ENCODE measurements at regions not wholly inside any gene's neighbourhood (a gene's known extent, or its start where the extent isn't known, plus 50 kb on each side); places are given as distances from the start of the nearest gene placed in this dataset.

GRCh38 chr5:20213803-20214202 lies 225.8 kb upstream of the CDH18 start:
- H3K27me3 ChIP-seq (ENCODE audit: insufficient read depth, low read depth): no peaks in the 10 kb centered on the region
- no peak for DNase-seq
- POLR2A ChIA-PET (ENCODE audit: unreplicated experiment): no interaction called here
- H3K4me1 ChIP-seq (replicated peaks; ENCODE audit: insufficient read depth): no peaks in the 10 kb centered on the region
- H3K4me2 ChIP-seq: no peak overlapping the region
- no peaks in the 10 kb centered on the region for H4K20me1 ChIP-seq (ENCODE audit: insufficient read depth)
- no peak overlapping the region for H3K4me3 ChIP-seq
- H3K9me2 ChIP-seq (ENCODE audit: insufficient read depth): no peaks in the 10 kb centered on the region
- H3K27ac ChIP-seq: no peak overlapping the region
- intact Hi-C loops (cut with micrococcal nuclease; ENCODE audit: unreplicated experiment): no loop called here
- no peaks in the 10 kb centered on the region for H3K79me2 ChIP-seq (ENCODE audit: low read depth)
- CTCF ChIA-PET: no interaction called here
- no peaks in the 10 kb centered on the region for H3K36me3 ChIP-seq (ENCODE audit: low read depth)
- no peaks in the 10 kb centered on the region for H3F3A ChIP-seq (ENCODE audit: insufficient read depth, low read depth)
- H3K9me3 ChIP-seq (ENCODE audit: insufficient read depth, low read depth): no peaks in the 10 kb centered on the region; the same call in 1 of the 2 replicates
- BruUV-seq (replicated peaks): no TSS peak
- TF ChIP-seq, protein P1, sequence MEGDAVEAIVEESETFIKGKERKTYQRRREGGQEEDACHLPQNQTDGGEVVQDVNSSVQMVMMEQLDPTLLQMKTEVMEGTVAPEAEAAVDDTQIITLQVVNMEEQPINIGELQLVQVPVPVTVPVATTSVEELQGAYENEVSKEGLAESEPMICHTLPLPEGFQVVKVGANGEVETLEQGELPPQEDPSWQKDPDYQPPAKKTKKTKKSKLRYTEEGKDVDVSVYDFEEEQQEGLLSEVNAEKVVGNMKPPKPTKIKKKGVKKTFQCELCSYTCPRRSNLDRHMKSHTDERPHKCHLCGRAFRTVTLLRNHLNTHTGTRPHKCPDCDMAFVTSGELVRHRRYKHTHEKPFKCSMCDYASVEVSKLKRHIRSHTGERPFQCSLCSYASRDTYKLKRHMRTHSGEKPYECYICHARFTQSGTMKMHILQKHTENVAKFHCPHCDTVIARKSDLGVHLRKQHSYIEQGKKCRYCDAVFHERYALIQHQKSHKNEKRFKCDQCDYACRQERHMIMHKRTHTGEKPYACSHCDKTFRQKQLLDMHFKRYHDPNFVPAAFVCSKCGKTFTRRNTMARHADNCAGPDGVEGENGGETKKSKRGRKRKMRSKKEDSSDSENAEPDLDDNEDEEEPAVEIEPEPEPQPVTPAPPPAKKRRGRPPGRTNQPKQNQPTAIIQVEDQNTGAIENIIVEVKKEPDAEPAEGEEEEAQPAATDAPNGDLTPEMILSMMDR (conservative IDR thresholded peaks at IDR 0.05): no peak
- TF ChIP-seq EZH2 (IDR thresholded peaks at IDR 0.05; ENCODE audit: low read depth): no peak
- H2AFZ ChIP-seq: no peak overlapping the region

- Histone ChIP-seq H3K4me1 (replicated peaks; ENCODE audit: insufficient read depth) (no peaks in the 10 kb centered on the region), H2AFZ (no peak overlapping the region), H3F3A (ENCODE audit: insufficient read depth, low read depth) (no peaks in the 10 kb centered on the region), H3K9me2 (ENCODE audit: insufficient read depth) (no peaks in the 10 kb centered on the region), H3K36me3 (ENCODE audit: low read depth) (no peaks in the 10 kb centered on the region), H4K20me1 (ENCODE audit: insufficient read depth) (no peaks in the 10 kb centered on the region), H3K4me3 (no peak overlapping the region), H3K27ac (no peak overlapping the region), H3K79me2 (ENCODE audit: low read depth) (no peaks in the 10 kb centered on the region), H3K4me2 (no peak overlapping the region), H3K27me3 (ENCODE audit: insufficient read depth, low read depth) (no peaks in the 10 kb centered on the region), H3K9me3 (ENCODE audit: insufficient read depth, low read depth) (no peaks in the 10 kb centered on the region; the same call in 1 of the 2 replicates)
- ChIA-PET POLR2A (ENCODE audit: unreplicated experiment) (no interaction called here), CTCF (no interaction called here)
- TF ChIP-seq EZH2 (IDR thresholded peaks at IDR 0.05; ENCODE audit: low read depth): no peak
- TF ChIP-seq, protein P1 (conservative IDR thresholded peaks at IDR 0.05): no peak
- DNase-seq: no peak
- BruUV-seq (replicated peaks): no TSS peak
- intact Hi-C loops (cut with micrococcal nuclease; ENCODE audit: unreplicated experiment): no loop called here
These were observed 224.7 kb upstream of the CDH18 start for GRCh38 chr5:20212701-20213100.

- POLR2A ChIA-PET (ENCODE audit: unreplicated experiment): no interaction called here
- Histone ChIP-seq H3K36me3 (ENCODE audit: low read depth) (no peaks in the 10 kb centered on the region), H3K4me1 (replicated peaks; ENCODE audit: insufficient read depth) (no peaks in the 10 kb centered on the region), H2AFZ (no peak overlapping the region), H3K9me2 (ENCODE audit: insufficient read depth) (no peaks in the 10 kb centered on the region), H3K9me3 (ENCODE audit: insufficient read depth, low read depth) (no peaks in the 10 kb centered on the region), H3F3A (ENCODE audit: insufficient read depth, low read depth) (no peaks in the 10 kb centered on the region), H3K4me2 (no peak overlapping the region), H3K27ac (no peak overlapping the region), H3K27me3 (ENCODE audit: insufficient read depth, low read depth) (no peaks in the 10 kb centered on the region), H3K79me2 (ENCODE audit: low read depth) (no peaks in the 10 kb centered on the region), H3K4me3 (no peak overlapping the region), H4K20me1 (ENCODE audit: insufficient read depth) (no peaks in the 10 kb centered on the region)
- intact Hi-C loops (cut with micrococcal nuclease; ENCODE audit: unreplicated experiment): no loop called here
- CTCF ChIA-PET: interaction anchor here (0.6 kb wide), 1 partner anchor 9 kb away, joined by 6 read pairs; no protein-coding TSS in a partner anchor
- BruUV-seq (replicated peaks): no TSS peak
- TF ChIP-seq, protein P1 (conservative IDR thresholded peaks at IDR 0.05): no peak
- TF ChIP-seq EZH2 (IDR thresholded peaks at IDR 0.05; ENCODE audit: low read depth): no peak
- no peak for DNase-seq
These were observed 178.5 kb upstream of the CDH18 start for GRCh38 chr5:20166456-20166855.

All from PC-9 (cell line).